Adrenal gland (tissue), 9 donors: ENCODE measurements at regions not wholly inside any gene's neighbourhood (a gene's known extent, or its start where the extent isn't known, plus 50 kb on each side); places are given as distances from the start of the nearest gene placed in this dataset.

Source experiments
- DNase-seq, 7 donors: peaks; one replicate each; pipeline ENCODE4 v3.0.0-alpha.2; 2019 to 2020
- H3K27ac ChIP-seq, 5 donors: fragments of 200-600 bp; sonication (generic) in 4 of 5; 1 replicate in 3 of 5; 2 replicates in 2 of 5; pipeline versions ENCODE4 v1.5.1 to v1.8.0; 2016 to 2020; ENCODE audit warnings: mild to moderate bottlenecking in 1 of 5
- H3K27me3 ChIP-seq: fragments of 200-600 bp; 2 replicates; pipeline ENCODE4 v1.8.0; 2021
- H3K36me3 ChIP-seq, 2 donors: fragments of 200-600 bp; replicated peaks in 1 of 2; 1 replicate in 1 of 2; 2 replicates in 1 of 2; pipeline versions ENCODE4 v1.5.1 to v1.8.0; 2018 to 2022
- H3K4me1 ChIP-seq, 2 donors: fragments of 200-600 bp; replicated peaks in 1 of 2; 1 replicate in 1 of 2; 2 replicates in 1 of 2; pipeline versions ENCODE4 v1.5.1 to v1.8.0; 2018 to 2021
- H3K4me3 ChIP-seq, 4 donors: fragments of 200-600 bp; sonication (generic) in 3 of 4; one replicate each; pipeline ENCODE4 v1.5.1; 2016 to 2018
- H3K9me3 ChIP-seq, 3 donors: fragments of 200-600 bp; sonication (generic) in 1 of 3; replicated peaks in 1 of 3; 1 replicate in 2 of 3; 2 replicates in 1 of 3; pipeline versions ENCODE4 v1.5.1 to v1.8.0; 2016 to 2021
- CTCF ChIP-seq, 6 experiments: fragments of 450-650 bp in 4 of 6; fragments of 200-600 bp in 2 of 6; sonication (generic) in 1 of 6; IDR thresholded peaks; 1 replicate in 5 of 6; 2 replicates in 1 of 6; pipeline versions ENCODE4 v1.5.1 to v1.8.0; 2016 to 2021; ENCODE audit warnings: antibody characterized with exemption in 6 of 6, mild to moderate bottlenecking in 2 of 6, moderate library complexity in 1 of 6
- POLR2A ChIP-seq, 2 donors: fragments of 450-650 bp; IDR thresholded peaks; one replicate each; pipeline ENCODE4 v1.6.1; 2017; ENCODE audit warnings: antibody characterized with exemption in 2 of 2, mild to moderate bottlenecking in 2 of 2, moderate library complexity in 1 of 2
- WGBS, 4 donors: extraction: QIAGEN DNeasy Blood & Tissue Kit in 2 of 4; methylation state at CpG; one replicate each; pipeline versions ENCODE4 v1.1.5 to v1.1.7; 2013 to 2017; 5-methylcytosine and 5-hydroxymethylcytosine counted together
- intact Hi-C, 2 donors: fragments of 100-400 bp; cut with DNase I; formaldehyde crosslinking; loops; one replicate each; pipeline versions ENCODE4 v1.14.1 to v1.15.0; 2022 to 2023
- donor health status: healthy with polysubstance abuse.
- donor health status: Bipolar disorder and iron deficiency.
- donor health status: DM: yes; HTN: yes; CAD: no.
- donor health status: DM: no; HTN: no; CAD: no.
- donor health status: DM: no; HTN: no; CAD: no.

DNA sequence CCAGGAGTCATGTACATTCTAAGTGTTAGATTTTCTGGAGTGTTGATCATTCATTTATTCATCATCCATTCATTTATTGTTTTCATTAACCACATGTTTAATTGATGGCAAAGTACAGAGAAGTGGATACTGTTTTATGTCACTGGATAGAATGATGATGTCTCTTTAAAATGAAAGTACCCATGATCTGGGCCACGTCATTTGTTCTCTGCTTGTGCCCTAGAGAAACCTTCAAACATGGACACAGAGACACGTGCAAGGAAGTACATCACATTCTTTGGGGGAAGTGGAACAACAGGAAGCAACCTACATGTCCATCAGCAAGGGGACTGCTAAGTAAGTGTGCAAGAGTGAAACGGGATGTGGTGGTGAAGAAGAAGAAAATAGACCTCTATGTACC is 75.8 kb upstream of the TSHZ2 start:
- Histone ChIP-seq H3K36me3 (no peaks in the 10 kb centered on the region), H3K9me3 (no peaks in the 10 kb centered on the region), H3K27me3 (no peaks in the 10 kb centered on the region), H3K4me3 (no peak overlapping the region), H3K4me1 (no peaks in the 10 kb centered on the region), H3K27ac (no peak overlapping the region)
- TF ChIP-seq POLR2A (IDR thresholded peaks at IDR 0.05) = no peak
- no peak for TF ChIP-seq CTCF (IDR thresholded peaks at IDR 0.05)
- intact Hi-C loops = no loop called here
- DNase-seq = no peak
- 35 to 52% (median 48%) methylated on average over 3 of the region's 3 CpGs for WGBS, 4 donors

- H3K4me3 ChIP-seq = no peak overlapping the region
- no peaks in the 10 kb centered on the region for H3K27me3 ChIP-seq
- DNase-seq = peak in 1 of 7 donors; percentile 9
- intact Hi-C loops = no loop called here
- H3K27ac ChIP-seq = no peak overlapping the region
- 54 to 62% (median 57%) methylated on average over 8 of the region's 8 CpGs for WGBS, 4 donors
- TF ChIP-seq POLR2A (IDR thresholded peaks at IDR 0.05) = no peak
- no peak for TF ChIP-seq CTCF (IDR thresholded peaks at IDR 0.05)
- H3K9me3 ChIP-seq = no peaks in the 10 kb centered on the region
- H3K36me3 ChIP-seq = no peaks in the 10 kb centered on the region
- no peaks in the 10 kb centered on the region for H3K4me1 ChIP-seq
Observed at GRCh38 chr20:52895701-52896100, 76.5 kb upstream of the TSHZ2 start.

- DNase-seq = no peak
- no peaks in the 10 kb centered on the region for H3K9me3 ChIP-seq
- no peaks in the 10 kb centered on the region for H3K27me3 ChIP-seq
- no peaks in the 10 kb centered on the region for H3K36me3 ChIP-seq
- no peaks in the 10 kb centered on the region for H3K4me1 ChIP-seq
- no peak for TF ChIP-seq POLR2A (IDR thresholded peaks at IDR 0.05)
- no peak for TF ChIP-seq CTCF (IDR thresholded peaks at IDR 0.05)
- intact Hi-C loops = no loop called here
- H3K27ac ChIP-seq = no peak overlapping the region
- H3K4me3 ChIP-seq = no peak overlapping the region
- 72 to 88% (median 82%) methylated on average over 7 of the region's 7 CpGs for WGBS, 4 donors
Observed at GRCh38 chr20:52895235-52895634, 76.9 kb upstream of the TSHZ2 start.

- Histone ChIP-seq H3K27ac (no peak overlapping the region), H3K9me3 (no peaks in the 10 kb centered on the region), H3K4me1 (no peaks in the 10 kb centered on the region), H3K27me3 (no peaks in the 10 kb centered on the region), H3K36me3 (no peaks in the 10 kb centered on the region), H3K4me3 (no peak overlapping the region)
- intact Hi-C loops = no loop called here
- DNase-seq = no peak
- TF ChIP-seq POLR2A (IDR thresholded peaks at IDR 0.05) = no peak
- no peak for TF ChIP-seq CTCF (IDR thresholded peaks at IDR 0.05)
- WGBS, 4 donors = 85 to 90% (median 88%) methylated on average over 4 of the region's 4 CpGs
Observed at GRCh38 chr20:52893498-52893897, 78.7 kb upstream of the TSHZ2 start.
